MCF 10A (cell line): ENCODE measurements at regions not wholly inside any gene's neighbourhood (a gene's known extent, or its start where the extent isn't known, plus 50 kb on each side); places are given as distances from the start of the nearest gene placed in this dataset.

Experiments
- BruUV-seq: library from RNA; stranded (reverse); fragments of 400-500 nt; replicated peaks from 2 replicates; lab custom pipeline; 2021; lab: Mats Ljungman, UMichigan
- CTCF ChIA-PET: fragments of 300-600 bp; sonication (Branson Sonifier 250); formaldehyde crosslinking; extraction: SDS; loops from one replicate; lab custom pipeline; 2021; ENCODE audit warnings: antibody characterized with exemption, inconsistent platforms; lab: Yijun Ruan, JAX
- POLR2A ChIA-PET: fragments of 300-600, 350-650 bp; sonication (Branson Sonifier 250); formaldehyde crosslinking; extraction: SDS; loops from one replicate; lab custom pipeline; 2020; ENCODE audit warnings: antibody characterized with exemption, inconsistent platforms; lab: Yijun Ruan, JAX
- DNase-seq: peaks from one replicate; pipeline ENCODE4 v3.0.0-alpha.2; 2018; ENCODE audit not compliant: unreplicated experiment
- H3K27ac Mint-ChIP-seq: one replicate; pipeline ENCODE4 v1.8.0; 2022; ENCODE audit warnings: mild to moderate bottlenecking, low read depth, mixed read lengths; ENCODE audit not compliant: unreplicated experiment
- H3K27me3 Mint-ChIP-seq: one replicate; pipeline ENCODE4 v1.8.0; 2022; ENCODE audit warnings: mixed read lengths; ENCODE audit not compliant: insufficient read depth, unreplicated experiment
- H3K36me3 Mint-ChIP-seq: one replicate; pipeline ENCODE4 v1.8.0; 2022; ENCODE audit warnings: mild to moderate bottlenecking, moderate library complexity, mixed read lengths; ENCODE audit not compliant: insufficient read depth, unreplicated experiment
- H3K4me1 Mint-ChIP-seq: one replicate; pipeline ENCODE4 v1.8.0; 2022; ENCODE audit warnings: mixed read lengths; ENCODE audit not compliant: insufficient read depth, unreplicated experiment
- H3K4me3 Mint-ChIP-seq: one replicate; pipeline ENCODE4 v1.8.0; 2022; ENCODE audit warnings: mild to moderate bottlenecking, moderate library complexity, mixed read lengths; ENCODE audit not compliant: unreplicated experiment
- H3K9me3 Mint-ChIP-seq: one replicate; pipeline ENCODE4 v1.8.0; 2022; ENCODE audit warnings: mixed read lengths; ENCODE audit not compliant: unreplicated experiment
- intact Hi-C: fragments of 100-400 bp; cut with micrococcal nuclease; formaldehyde crosslinking; loops from 2 replicates; pipeline ENCODE4 v1.14.1; 2022
- TF ChIP-seq, protein P1 (sequence below): fragments of 200-600 bp; IDR thresholded peaks from one replicate; pipeline ENCODE4 v1.8.0; 2022; ENCODE audit warnings: antibody characterized with exemption, mild to moderate bottlenecking; ENCODE audit not compliant: unreplicated experiment

- no peak for DNase-seq
- TF ChIP-seq, protein P1, sequence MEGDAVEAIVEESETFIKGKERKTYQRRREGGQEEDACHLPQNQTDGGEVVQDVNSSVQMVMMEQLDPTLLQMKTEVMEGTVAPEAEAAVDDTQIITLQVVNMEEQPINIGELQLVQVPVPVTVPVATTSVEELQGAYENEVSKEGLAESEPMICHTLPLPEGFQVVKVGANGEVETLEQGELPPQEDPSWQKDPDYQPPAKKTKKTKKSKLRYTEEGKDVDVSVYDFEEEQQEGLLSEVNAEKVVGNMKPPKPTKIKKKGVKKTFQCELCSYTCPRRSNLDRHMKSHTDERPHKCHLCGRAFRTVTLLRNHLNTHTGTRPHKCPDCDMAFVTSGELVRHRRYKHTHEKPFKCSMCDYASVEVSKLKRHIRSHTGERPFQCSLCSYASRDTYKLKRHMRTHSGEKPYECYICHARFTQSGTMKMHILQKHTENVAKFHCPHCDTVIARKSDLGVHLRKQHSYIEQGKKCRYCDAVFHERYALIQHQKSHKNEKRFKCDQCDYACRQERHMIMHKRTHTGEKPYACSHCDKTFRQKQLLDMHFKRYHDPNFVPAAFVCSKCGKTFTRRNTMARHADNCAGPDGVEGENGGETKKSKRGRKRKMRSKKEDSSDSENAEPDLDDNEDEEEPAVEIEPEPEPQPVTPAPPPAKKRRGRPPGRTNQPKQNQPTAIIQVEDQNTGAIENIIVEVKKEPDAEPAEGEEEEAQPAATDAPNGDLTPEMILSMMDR: no peak
Observed at GRCh38 chr5:169445191-169445590, 138.4 kb upstream of the SPDL1 start.

GRCh38 chr5:169442913-169443784 lies 140.4 kb upstream of the SPDL1 start:
- Mint-ChIP-seq H3K36me3 (no peaks in the 10 kb centered on the region), H3K27ac (no peak overlapping the region), H3K4me1 (no peaks in the 10 kb centered on the region), H3K27me3 (no peaks in the 10 kb centered on the region), H3K4me3 (no peak overlapping the region), H3K9me3 (no peaks in the 10 kb centered on the region)
- intact Hi-C loops: no loop called here
- DNase-seq: no peak
- TF ChIP-seq, protein P1: no peak
- CTCF ChIA-PET: interaction anchor here (0.9 to 1.2 kb wide), 2 partner anchors 31 to 456 kb away, joined by 4 to 5 read pairs; no protein-coding TSS in a partner anchor
- POLR2A ChIA-PET: no interaction called here
- no TSS peak for BruUV-seq

More at GRCh38 chr5:169445191-169445590, 138.4 kb upstream of the SPDL1 start:
- no peaks in the 10 kb centered on the region for H3K27me3 Mint-ChIP-seq
- no peaks in the 10 kb centered on the region for H3K9me3 Mint-ChIP-seq
- H3K4me1 Mint-ChIP-seq: peaks cover 2% of the 10 kb centered on the region
- intact Hi-C loops: no loop called here
- CTCF ChIA-PET: no interaction called here
- BruUV-seq: no TSS peak
- no peaks in the 10 kb centered on the region for H3K36me3 Mint-ChIP-seq
- POLR2A ChIA-PET: no interaction called here
- no peak overlapping the region for H3K27ac Mint-ChIP-seq
- H3K4me3 Mint-ChIP-seq: no peak overlapping the region

DNA sequence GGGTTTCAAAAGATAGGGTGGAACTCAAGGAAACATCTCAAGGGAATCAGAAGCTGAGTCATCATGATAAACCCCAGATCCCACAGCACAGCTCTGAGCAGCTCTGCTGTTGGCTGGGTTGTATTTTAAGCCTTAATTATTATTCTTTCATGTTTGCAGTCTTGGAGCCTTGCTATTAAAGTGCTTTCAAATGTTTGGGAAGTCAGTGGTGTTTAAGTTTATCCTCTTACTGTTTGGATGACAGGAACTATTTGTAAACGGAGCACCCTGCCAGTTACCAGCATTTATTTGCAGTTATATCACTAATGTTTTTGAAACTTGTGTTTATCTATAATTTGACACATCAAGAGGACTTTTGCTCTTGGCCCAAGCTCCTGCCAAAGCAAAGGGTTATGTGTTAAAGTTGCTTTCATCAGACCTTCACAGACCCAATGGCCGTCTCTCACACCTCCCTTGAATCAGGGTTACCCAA lies 141.1 kb upstream of the SPDL1 start:
- ChIA-PET CTCF (interaction anchor here (0.9 to 1.2 kb wide), 2 partner anchors 32 to 455 kb away, joined by 4 to 5 read pairs; no protein-coding TSS in a partner anchor), POLR2A (interaction anchor here (0.6 to 1.0 kb wide), 2 partner anchors 8 to 115 kb away, joined by 3 read pairs; no protein-coding TSS in a partner anchor)
- intact Hi-C loops: no loop called here
- Mint-ChIP-seq H3K9me3 (no peaks in the 10 kb centered on the region), H3K36me3 (no peaks in the 10 kb centered on the region), H3K4me1 (no peaks in the 10 kb centered on the region), H3K27ac (no peak overlapping the region), H3K27me3 (no peaks in the 10 kb centered on the region), H3K4me3 (no peak overlapping the region)
- TF ChIP-seq, protein P1: no peak
- no peak for DNase-seq
- no TSS peak for BruUV-seq

DNA sequence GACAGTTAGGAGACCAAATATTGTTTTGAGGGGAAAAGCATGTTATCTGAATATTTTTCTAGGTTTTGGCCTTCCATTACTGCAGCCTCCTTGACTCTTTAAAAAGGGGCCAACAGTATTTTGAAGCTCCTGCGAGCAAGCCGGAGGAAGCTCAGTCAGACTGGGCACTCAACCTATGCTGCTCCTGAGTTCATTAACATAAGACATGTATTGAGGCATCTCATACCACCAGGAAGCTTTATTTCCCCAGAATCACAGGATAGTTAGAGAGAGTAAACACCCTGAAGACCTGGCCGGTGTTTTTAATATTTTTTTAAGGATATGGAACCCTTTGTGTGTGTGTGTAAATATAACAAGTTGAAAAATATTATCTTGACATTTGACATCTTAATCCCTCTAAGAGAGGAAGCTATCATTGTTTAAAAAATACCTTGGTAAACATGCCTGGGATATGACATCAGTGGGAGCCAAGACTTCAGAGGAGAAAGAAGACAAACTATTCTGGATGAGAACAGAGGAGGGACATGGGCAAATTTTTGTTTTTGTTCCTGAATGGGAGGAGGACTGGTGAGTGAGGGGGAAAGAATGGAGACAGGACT lies 139.3 kb upstream of the SLIT3 start:
- no peaks in the 10 kb centered on the region for H3K36me3 Mint-ChIP-seq
- no peak overlapping the region for H3K4me3 Mint-ChIP-seq
- BruUV-seq: no TSS peak

More for the DNA sequence above, 139.3 kb upstream of the SLIT3 start:
- no peaks in the 10 kb centered on the region for H3K9me3 Mint-ChIP-seq
- intact Hi-C loops: no loop called here
- no peak for DNase-seq
- ChIA-PET CTCF (interaction anchor here (1.1 to 1.3 kb wide), 2 partner anchors 13 to 16 kb away, joined by 4 to 6 read pairs; no protein-coding TSS in a partner anchor), POLR2A (interaction anchor here (0.6 kb wide), 1 partner anchor 41 kb away, joined by 3 read pairs; no protein-coding TSS in a partner anchor)
- TF ChIP-seq, protein P1: no peak
- no peaks in the 10 kb centered on the region for H3K27me3 Mint-ChIP-seq
- no peaks in the 10 kb centered on the region for H3K4me1 Mint-ChIP-seq
- H3K27ac Mint-ChIP-seq: no peak overlapping the region
